Skeletal muscle tissue (tissue), 3 donors: ENCODE measurements at regions not wholly inside any gene's neighbourhood (a gene's known extent, or its start where the extent isn't known, plus 50 kb on each side); places are given as distances from the start of the nearest gene placed in this dataset.

Experiments
- H3K27ac ChIP-seq: one replicate; pipeline ENCODE4 v1.7.0; 2013; ENCODE audit warnings: mild to moderate bottlenecking, low read depth, low read length, inconsistent platforms
- H3K27me3 ChIP-seq, 3 donors: one replicate each; pipeline ENCODE4 v1.7.0; 2013; ENCODE audit warnings: low read length in 3 of 3; ENCODE audit not compliant: control insufficient read depth in 3 of 3, insufficient read depth in 3 of 3
- H3K36me3 ChIP-seq, 3 donors: one replicate each; pipeline ENCODE4 v1.7.0; 2013; ENCODE audit warnings: low read length in 3 of 3; ENCODE audit not compliant: control insufficient read depth in 3 of 3, insufficient read depth in 3 of 3
- H3K4me1 ChIP-seq, 3 donors: one replicate each; pipeline ENCODE4 v1.7.0; 2013; ENCODE audit warnings: low read length in 3 of 3, mild to moderate bottlenecking in 3 of 3; ENCODE audit not compliant: control insufficient read depth in 3 of 3, insufficient read depth in 3 of 3
- H3K4me3 ChIP-seq, 3 donors: one replicate each; pipeline ENCODE4 v1.7.0; 2013; ENCODE audit warnings: low read length in 3 of 3
- H3K9ac ChIP-seq, 3 donors: one replicate each; pipeline ENCODE4 v1.7.0; 2013; ENCODE audit warnings: low read length in 3 of 3, mild to moderate bottlenecking in 3 of 3, moderate library complexity in 2 of 3, low read depth in 1 of 3
- H3K9me3 ChIP-seq, 3 donors: one replicate each; pipeline ENCODE4 v1.7.0; 2013; ENCODE audit warnings: low read length in 3 of 3; ENCODE audit not compliant: control insufficient read depth in 3 of 3
- donor health status: Osteomylitis.

DNA sequence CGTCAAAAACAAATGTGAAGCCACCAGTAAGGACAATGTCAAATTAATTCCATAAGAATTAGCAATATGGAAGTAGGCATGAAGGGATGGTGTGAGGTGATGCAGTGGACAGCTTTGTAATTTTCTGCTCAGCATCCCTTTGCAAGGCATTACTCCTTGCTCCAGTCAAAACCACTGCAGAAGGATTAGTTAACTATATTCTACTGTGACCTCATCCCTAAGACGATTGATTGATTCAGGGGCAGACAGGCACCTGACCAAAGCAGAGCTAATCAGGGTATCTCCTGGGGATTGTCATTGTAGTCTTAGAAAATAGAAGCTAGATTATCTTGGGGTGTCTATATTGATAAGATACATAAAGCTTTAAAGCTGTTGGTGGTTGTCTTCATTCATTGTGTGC lies 98.7 kb downstream of the NMUR2 start:
- H3K36me3 ChIP-seq: no peaks in the 10 kb centered on the region
- H3K4me1 ChIP-seq: no peaks in the 10 kb centered on the region
- peaks cover 0 to 2% (median 0%) of the 10 kb centered on the region in 3 donors for H3K9me3 ChIP-seq
- H3K27ac ChIP-seq: no peak overlapping the region
- no peak overlapping the region for H3K4me3 ChIP-seq
- no peak overlapping the region for H3K9ac ChIP-seq
- H3K27me3 ChIP-seq: no peaks in the 10 kb centered on the region

GRCh38 chr5:152305525-152305924 lies 99.6 kb downstream of the NMUR2 start:
- Histone ChIP-seq H3K9ac (no peak overlapping the region), H3K27ac (no peak overlapping the region), H3K36me3 (no peaks in the 10 kb centered on the region), H3K4me3 (no peak overlapping the region), H3K27me3 (no peaks in the 10 kb centered on the region), H3K9me3 (peaks cover 0 to 2% (median 0%) of the 10 kb centered on the region in 3 donors), H3K4me1 (no peaks in the 10 kb centered on the region)

- no peaks in the 10 kb centered on the region for H3K4me1 ChIP-seq
- no peak overlapping the region for H3K4me3 ChIP-seq
- no peaks in the 10 kb centered on the region for H3K27me3 ChIP-seq
- no peak overlapping the region for H3K27ac ChIP-seq
- H3K9me3 ChIP-seq: peaks cover 0 to 2% (median 0%) of the 10 kb centered on the region in 3 donors
- no peaks in the 10 kb centered on the region for H3K36me3 ChIP-seq
- no peak overlapping the region for H3K9ac ChIP-seq
Observed at GRCh38 chr5:152303841-152304240, 101.2 kb downstream of the NMUR2 start.

GRCh38 chr5:152297866-152298265 lies 107.2 kb downstream of the NMUR2 start:
- Histone ChIP-seq H3K27ac (no peak overlapping the region), H3K9me3 (no peaks in the 10 kb centered on the region), H3K4me1 (no peaks in the 10 kb centered on the region), H3K36me3 (no peaks in the 10 kb centered on the region), H3K27me3 (no peaks in the 10 kb centered on the region), H3K9ac (no peak overlapping the region), H3K4me3 (no peak overlapping the region)

DNA sequence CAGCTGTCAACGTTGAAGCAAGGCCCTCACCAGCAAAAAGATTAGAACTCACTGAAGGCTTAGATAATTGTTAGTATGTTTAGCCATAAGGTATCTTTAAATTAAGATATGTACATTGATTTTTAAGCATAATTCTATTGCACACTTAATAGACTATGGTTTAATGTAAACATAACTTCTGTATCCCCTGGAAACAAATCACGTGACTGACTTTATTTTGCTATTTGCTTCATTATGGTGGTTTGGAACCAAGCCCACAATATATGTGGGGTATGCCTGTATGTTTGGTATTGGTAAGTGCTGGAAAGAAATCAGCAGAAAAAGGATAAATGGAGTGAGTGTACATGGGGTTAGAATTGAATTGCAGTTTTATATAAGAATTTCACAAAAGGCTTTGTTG lies 111.9 kb downstream of the NMUR2 start:
- no peaks in the 10 kb centered on the region for H3K27me3 ChIP-seq
- no peak overlapping the region for H3K9ac ChIP-seq
- peaks cover 5 to 11% (median 7%) of the 10 kb centered on the region in 3 donors for H3K4me1 ChIP-seq
- no peak overlapping the region for H3K27ac ChIP-seq
- H3K36me3 ChIP-seq: no peaks in the 10 kb centered on the region
- peaks cover 0 to 1% (median 0%) of the 10 kb centered on the region in 3 donors for H3K9me3 ChIP-seq
- H3K4me3 ChIP-seq: no peak overlapping the region

DNA sequence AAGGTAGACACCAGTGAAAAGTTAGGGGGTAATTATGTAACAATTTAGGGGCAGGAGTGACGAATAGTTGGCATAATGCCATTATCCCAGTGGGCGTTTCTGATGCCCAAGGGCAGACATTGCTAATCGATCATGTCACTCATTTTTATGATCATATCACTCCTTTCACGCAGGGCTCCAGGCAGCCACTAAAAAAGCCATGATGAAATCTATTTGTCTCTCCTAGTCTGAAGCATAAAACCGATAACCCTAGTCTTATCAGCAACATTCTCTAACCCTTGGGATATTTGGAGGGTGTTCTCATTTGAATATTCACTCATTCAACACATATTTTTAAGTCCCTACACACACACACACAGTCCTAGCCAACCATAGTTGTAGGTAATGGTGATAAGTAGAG lies 114.9 kb downstream of the NMUR2 start:
- Histone ChIP-seq H3K4me3 (no peak overlapping the region), H3K27me3 (no peaks in the 10 kb centered on the region), H3K4me1 (peaks cover 6 to 11% (median 7%) of the 10 kb centered on the region in 3 donors), H3K9ac (no peak overlapping the region), H3K36me3 (no peaks in the 10 kb centered on the region), H3K9me3 (peaks cover 0 to 1% (median 0%) of the 10 kb centered on the region in 3 donors), H3K27ac (no peak overlapping the region)

- Histone ChIP-seq H3K36me3 (no peaks in the 10 kb centered on the region), H3K4me1 (peaks cover 6 to 11% (median 7%) of the 10 kb centered on the region in 3 donors), H3K4me3 (peak overlapping the region in 1 of 3 donors; percentile 15), H3K9me3 (peaks cover 0 to 1% (median 0%) of the 10 kb centered on the region in 3 donors), H3K27me3 (no peaks in the 10 kb centered on the region), H3K9ac (no peak overlapping the region), H3K27ac (peak overlapping the region; percentile 58)
Observed at GRCh38 chr5:152288917-152289595, 116.0 kb downstream of the NMUR2 start.

GRCh38 chr5:152288499-152288898 lies 116.6 kb downstream of the NMUR2 start:
- Histone ChIP-seq H3K27ac (peak overlapping the region; percentile 58), H3K4me1 (peaks cover 6 to 11% (median 7%) of the 10 kb centered on the region in 3 donors), H3K9me3 (peaks cover 0 to 1% (median 0%) of the 10 kb centered on the region in 3 donors), H3K4me3 (peak overlapping the region in 1 of 3 donors; percentile 15), H3K27me3 (no peaks in the 10 kb centered on the region), H3K36me3 (no peaks in the 10 kb centered on the region), H3K9ac (no peak overlapping the region)

- Histone ChIP-seq H3K27me3 (no peaks in the 10 kb centered on the region), H3K4me3 (no peak overlapping the region), H3K27ac (no peak overlapping the region), H3K36me3 (no peaks in the 10 kb centered on the region), H3K9me3 (no peaks in the 10 kb centered on the region), H3K4me1 (peaks cover 6 to 11% (median 7%) of the 10 kb centered on the region in 3 donors), H3K9ac (no peak overlapping the region)
Observed at GRCh38 chr5:152285764-152286163, 119.3 kb downstream of the NMUR2 start.

- Histone ChIP-seq H3K9ac (no peak overlapping the region), H3K27me3 (no peaks in the 10 kb centered on the region), H3K4me1 (no peaks in the 10 kb centered on the region), H3K4me3 (no peak overlapping the region), H3K27ac (no peak overlapping the region), H3K36me3 (no peaks in the 10 kb centered on the region), H3K9me3 (no peaks in the 10 kb centered on the region)
Observed at GRCh38 chr5:152282331-152282730, 122.7 kb downstream of the NMUR2 start.
